ENCODE measurements at regions not wholly inside any gene's neighbourhood (a gene's known extent, or its start where the extent isn't known, plus 50 kb on each side); places are given as distances from the start of the nearest gene placed in this dataset.
A peak's percentile ranks its signal among the peaks of the same experiment; 100 is the strongest.

- TF ChIP-seq CSRNP1 (CRISPR knock-in tag; IDR thresholded peaks at IDR 0.05) (no peak), TAF15 (IDR thresholded peaks at IDR 0.05; ENCODE audit: low read depth, low read length, poor library complexity, severe bottlenecking) (no peak), ZMYM4 (CRISPR knock-in tag; IDR thresholded peaks at IDR 0.05) (peak; percentile 73; the same call in 1 of the 2 replicates), ZNF713 (CRISPR knock-in tag; IDR thresholded peaks at IDR 0.05) (no peak), ZNF672 (CRISPR knock-in tag; IDR thresholded peaks at IDR 0.05) (no peak), ISX (CRISPR knock-in tag; conservative IDR thresholded peaks at IDR 0.05) (no peak), HNF4A (CRISPR knock-in tag; IDR thresholded peaks at IDR 0.05) (peak; percentile 69), ZBTB21 (CRISPR knock-in tag; IDR thresholded peaks at IDR 0.05) (no peak), NFYC (CRISPR knock-in tag; IDR thresholded peaks at IDR 0.05) (no peak), MTA1 (CRISPR knock-in tag; IDR thresholded peaks at IDR 0.05; ENCODE audit: borderline replicate concordance) (no peak), ZSCAN21 (CRISPR knock-in tag; IDR thresholded peaks at IDR 0.05; ENCODE audit: borderline replicate concordance) (no peak), FUBP1 (CRISPR knock-in tag; IDR thresholded peaks at IDR 0.05; ENCODE audit: borderline replicate concordance) (no peak), MAFF (IDR thresholded peaks at IDR 0.05; ENCODE audit: low read depth, low read length) (peak; percentile 63), RCOR2 (CRISPR knock-in tag; IDR thresholded peaks at IDR 0.05) (peak; percentile 83), ZNF543 (CRISPR knock-in tag; IDR thresholded peaks at IDR 0.05) (no peak), ZFP62 (CRISPR knock-in tag; IDR thresholded peaks at IDR 0.05) (no peak), PHF21A (CRISPR knock-in tag; IDR thresholded peaks at IDR 0.05) (peak; percentile 56; the same call in 1 of the 2 replicates), KLF9 (CRISPR knock-in tag; IDR thresholded peaks at IDR 0.05; ENCODE audit: low read depth) (no peak), POLR2G (IDR thresholded peaks at IDR 0.05; ENCODE audit: low read depth, low read length) (no peak), SNAI1 (CRISPR knock-in tag; IDR thresholded peaks at IDR 0.05; ENCODE audit: borderline replicate concordance) (no peak), ZNF296 (CRISPR knock-in tag; conservative IDR thresholded peaks at IDR 0.05) (no peak), ZKSCAN8 (CRISPR knock-in tag; IDR thresholded peaks at IDR 0.05; ENCODE audit: borderline replicate concordance) (peak; percentile 24; the same call in 1 of the 2 replicates)
- TF ChIP-seq, protein P1, sequence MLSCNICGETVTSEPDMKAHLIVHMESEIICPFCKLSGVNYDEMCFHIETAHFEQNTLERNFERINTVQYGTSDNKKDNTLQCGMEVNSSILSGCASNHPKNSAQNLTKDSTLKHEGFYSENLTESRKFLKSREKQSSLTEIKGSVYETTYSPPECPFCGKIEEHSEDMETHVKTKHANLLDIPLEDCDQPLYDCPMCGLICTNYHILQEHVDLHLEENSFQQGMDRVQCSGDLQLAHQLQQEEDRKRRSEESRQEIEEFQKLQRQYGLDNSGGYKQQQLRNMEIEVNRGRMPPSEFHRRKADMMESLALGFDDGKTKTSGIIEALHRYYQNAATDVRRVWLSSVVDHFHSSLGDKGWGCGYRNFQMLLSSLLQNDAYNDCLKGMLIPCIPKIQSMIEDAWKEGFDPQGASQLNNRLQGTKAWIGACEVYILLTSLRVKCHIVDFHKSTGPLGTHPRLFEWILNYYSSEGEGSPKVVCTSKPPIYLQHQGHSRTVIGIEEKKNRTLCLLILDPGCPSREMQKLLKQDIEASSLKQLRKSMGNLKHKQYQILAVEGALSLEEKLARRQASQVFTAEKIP (CRISPR knock-in tag; IDR thresholded peaks at IDR 0.05; ENCODE audit: borderline replicate concordance): no peak
- TF ChIP-seq, protein P2, sequence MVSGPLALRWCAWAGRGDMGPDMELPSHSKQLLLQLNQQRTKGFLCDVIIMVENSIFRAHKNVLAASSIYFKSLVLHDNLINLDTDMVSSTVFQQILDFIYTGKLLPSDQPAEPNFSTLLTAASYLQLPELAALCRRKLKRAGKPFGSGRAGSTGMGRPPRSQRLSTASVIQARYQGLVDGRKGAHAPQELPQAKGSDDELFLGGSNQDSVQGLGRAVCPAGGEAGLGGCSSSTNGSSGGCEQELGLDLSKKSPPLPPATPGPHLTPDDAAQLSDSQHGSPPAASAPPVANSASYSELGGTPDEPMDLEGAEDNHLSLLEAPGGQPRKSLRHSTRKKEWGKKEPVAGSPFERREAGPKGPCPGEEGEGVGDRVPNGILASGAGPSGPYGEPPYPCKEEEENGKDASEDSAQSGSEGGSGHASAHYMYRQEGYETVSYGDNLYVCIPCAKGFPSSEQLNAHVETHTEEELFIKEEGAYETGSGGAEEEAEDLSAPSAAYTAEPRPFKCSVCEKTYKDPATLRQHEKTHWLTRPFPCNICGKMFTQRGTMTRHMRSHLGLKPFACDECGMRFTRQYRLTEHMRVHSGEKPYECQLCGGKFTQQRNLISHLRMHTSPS (CRISPR knock-in tag; IDR thresholded peaks at IDR 0.05; ENCODE audit: low read depth): no peak
- TF ChIP-seq, protein P3, sequence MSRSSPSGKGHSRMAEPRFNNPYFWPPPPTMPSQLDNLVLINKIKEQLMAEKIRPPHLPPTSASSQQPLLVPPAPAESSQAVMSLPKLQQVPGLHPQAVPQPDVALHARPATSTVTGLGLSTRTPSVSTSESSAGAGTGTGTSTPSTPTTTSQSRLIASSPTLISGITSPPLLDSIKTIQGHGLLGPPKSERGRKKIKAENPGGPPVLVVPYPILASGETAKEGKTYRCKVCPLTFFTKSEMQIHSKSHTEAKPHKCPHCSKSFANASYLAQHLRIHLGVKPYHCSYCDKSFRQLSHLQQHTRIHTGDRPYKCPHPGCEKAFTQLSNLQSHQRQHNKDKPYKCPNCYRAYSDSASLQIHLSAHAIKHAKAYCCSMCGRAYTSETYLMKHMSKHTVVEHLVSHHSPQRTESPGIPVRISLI (CRISPR knock-in tag; IDR thresholded peaks at IDR 0.05; ENCODE audit: borderline replicate concordance): no peak
Measured at GRCh38 chr13:79185580-79185979, 220.5 kb downstream of the RBM26 start (continued).
